Head of caudate nucleus (tissue), 42 donors: ENCODE measurements at regions not wholly inside any gene's neighbourhood (a gene's known extent, or its start where the extent isn't known, plus 50 kb on each side); places are given as distances from the start of the nearest gene placed in this dataset.
A peak's percentile ranks its signal among the peaks of the same experiment; 100 is the strongest.
"Not testable (repeated sequence)": the region's sequence is repeated elsewhere in the genome, so short reads cannot be mapped to it uniquely, and the experiment has no call there.

Experiments
- DNase-seq, 42 donors: peaks; one replicate each; pipeline versions ENCODE4 v3.0.0 to v3.0.0-alpha.2; 2020 to 2021; ENCODE audit warnings: mixed read lengths in 7 of 42
- intact Hi-C: fragments of 100-400 bp; cut with DNase I; formaldehyde crosslinking; loops from one replicate; pipeline ENCODE4 v1.15.0; 2022

- intact Hi-C loops, result no loop called here
- DNase-seq, result no peak
Measured at GRCh38 chr11:38672445-38672844, 2074.4 kb upstream of the RAG2 start.

GRCh38 chr11:38667359-38667758 lies 2069.3 kb upstream of the RAG2 start:
- DNase-seq, result no peak

GRCh38 chr11:38648604-38649003 lies 2050.6 kb upstream of the RAG2 start:
- intact Hi-C loops, result no loop called here
- DNase-seq, result peak in 2 of 42 donors; percentile 16 to 17

More at GRCh38 chr11:38667359-38667758, 2069.3 kb upstream of the RAG2 start:
- intact Hi-C loops, result no loop called here

GRCh38 chr11:38646382-38646781 lies 2048.3 kb upstream of the RAG2 start:
- DNase-seq, result no peak
- intact Hi-C loops, result no loop called here

- no peak for DNase-seq
- intact Hi-C loops, result no loop called here
Measured at GRCh38 chr11:38640854-38641253, 2042.8 kb upstream of the RAG2 start.

GRCh38 chr11:38612701-38613100 lies 2014.7 kb upstream of the RAG2 start:
- intact Hi-C loops, result no loop called here
- DNase-seq, result no peak

GRCh38 chr11:38601371-38601770 lies 2003.3 kb upstream of the RAG2 start:
- intact Hi-C loops, DNase-seq: not testable (repeated sequence)

GRCh38 chr11:38598418-38598817 lies 2000.4 kb upstream of the RAG2 start:
- intact Hi-C loops, result no loop called here

GRCh38 chr11:38595359-38596016 lies 1997.5 kb upstream of the RAG2 start:
- intact Hi-C loops, DNase-seq: not testable (repeated sequence)

More at GRCh38 chr11:38598418-38598817, 2000.4 kb upstream of the RAG2 start:
- peak in 2 of 42 donors; percentile 15 to 19 for DNase-seq

GRCh38 chr11:38594895-38595294 lies 1996.9 kb upstream of the RAG2 start:
- no peak for DNase-seq
- intact Hi-C loops, result no loop called here

GRCh38 chr11:38593649-38594048 lies 1995.6 kb upstream of the RAG2 start:
- DNase-seq, result no peak
- intact Hi-C loops, result no loop called here

GRCh38 chr11:38582756-38583155 lies 1984.7 kb upstream of the RAG2 start:
- intact Hi-C loops, result no loop called here
- no peak for DNase-seq

- intact Hi-C loops, result no loop called here
- no peak for DNase-seq
Measured at GRCh38 chr11:38582151-38582550, 1984.1 kb upstream of the RAG2 start.

GRCh38 chr11:38577769-38578168 lies 1979.7 kb upstream of the RAG2 start:
- no peak for DNase-seq
- intact Hi-C loops, result no loop called here

GRCh38 chr11:38562562-38562961 lies 1964.5 kb upstream of the RAG2 start:
- intact Hi-C loops, result no loop called here
- DNase-seq, result no peak

- intact Hi-C loops, result no loop called here
- DNase-seq, result no peak
Measured at GRCh38 chr11:38553148-38553547, 1955.1 kb upstream of the RAG2 start.

- no peak for DNase-seq
- intact Hi-C loops, result no loop called here
Measured at GRCh38 chr11:38547462-38547861, 1949.4 kb upstream of the RAG2 start.

GRCh38 chr11:38543986-38544385 lies 1946.0 kb upstream of the RAG2 start:
- intact Hi-C loops, result no loop called here
- no peak for DNase-seq

- no peak for DNase-seq
- intact Hi-C loops, result no loop called here
Measured at GRCh38 chr11:38543311-38543710, 1945.3 kb upstream of the RAG2 start.

GRCh38 chr11:38538866-38539680 lies 1941.0 kb upstream of the RAG2 start:
- DNase-seq, result no peak
- intact Hi-C loops, result no loop called here

GRCh38 chr11:38530226-38530625 lies 1932.2 kb upstream of the RAG2 start:
- DNase-seq, result no peak
- intact Hi-C loops, result no loop called here
